Astrocyte (in vitro differentiated cells and primary cell): ENCODE measurements at regions not wholly inside any gene's neighbourhood (a gene's known extent, or its start where the extent isn't known, plus 50 kb on each side); places are given as distances from the start of the nearest gene placed in this dataset.

ENCODE experiments used
- DNase-seq: peaks from one replicate; pipeline ENCODE4 v3.0.0-alpha.2; 2010; ENCODE audit warnings: low read depth
- FAIRE-seq: peaks from 2 replicates; lab custom pipeline; 2011; peaks lifted over from hg19 to GRCh38; lab: Jason Lieb, UNC
- H2AFZ ChIP-seq: 2 replicates; pipeline ENCODE4 v1.6.0; 2012; ENCODE audit warnings: low read depth, low read length, inconsistent platforms
- H3K27ac ChIP-seq: 2 replicates; pipeline ENCODE4 v1.5.1; 2011; ENCODE audit warnings: low read depth, low read length, inconsistent platforms
- H3K27me3 ChIP-seq: 2 replicates; pipeline ENCODE4 v1.6.0; 2011; ENCODE audit warnings: low read length, inconsistent platforms; ENCODE audit not compliant: insufficient read depth
- H3K36me3 ChIP-seq: 2 replicates; pipeline ENCODE4 v1.5.1; 2011; ENCODE audit warnings: low read length, inconsistent platforms; ENCODE audit not compliant: insufficient read depth
- H3K4me1 ChIP-seq: 2 replicates; pipeline ENCODE4 v1.5.1; 2011; ENCODE audit warnings: low read length, inconsistent platforms; ENCODE audit not compliant: insufficient read depth
- H3K4me2 ChIP-seq: 2 replicates; pipeline ENCODE4 v1.6.0; 2012; ENCODE audit warnings: low read length, inconsistent platforms
- H3K4me3 ChIP-seq: 2 replicates; pipeline ENCODE4 v1.5.1; 2011; ENCODE audit warnings: low read depth, mild to moderate bottlenecking, low read length, inconsistent platforms; ENCODE audit not compliant: insufficient read depth
- H3K79me2 ChIP-seq: 2 replicates; pipeline ENCODE4 v1.6.0; 2012; ENCODE audit warnings: mild to moderate bottlenecking, low read length, inconsistent platforms; ENCODE audit not compliant: insufficient read depth
- H3K9ac ChIP-seq: 2 replicates; pipeline ENCODE4 v1.6.0; 2012; ENCODE audit warnings: mild to moderate bottlenecking, low read length, inconsistent platforms
- H3K9me3 ChIP-seq: 2 replicates; pipeline ENCODE4 v1.5.1; 2012; ENCODE audit warnings: low read depth, mild to moderate bottlenecking, low read length, inconsistent platforms; ENCODE audit not compliant: insufficient read depth
- H4K20me1 ChIP-seq: 2 replicates; pipeline ENCODE4 v1.6.0; 2012; ENCODE audit warnings: low read length, inconsistent platforms; ENCODE audit not compliant: insufficient read depth
- H3K27ac Mint-ChIP-seq: one replicate; pipeline ENCODE4 v1.8.0; 2021; ENCODE audit warnings: mild to moderate bottlenecking, mixed read lengths; ENCODE audit not compliant: unreplicated experiment
- H3K27me3 Mint-ChIP-seq: one replicate; pipeline ENCODE4 v1.8.0; 2021; ENCODE audit warnings: low read depth, mixed read lengths; ENCODE audit not compliant: unreplicated experiment
- H3K36me3 Mint-ChIP-seq: one replicate; pipeline ENCODE4 v1.8.0; 2021; ENCODE audit warnings: low read depth, mixed read lengths; ENCODE audit not compliant: unreplicated experiment
- H3K4me1 Mint-ChIP-seq: one replicate; pipeline ENCODE4 v1.8.0; 2021; ENCODE audit warnings: low read depth, mixed read lengths; ENCODE audit not compliant: unreplicated experiment
- H3K4me3 Mint-ChIP-seq: one replicate; pipeline ENCODE4 v1.8.0; 2021; ENCODE audit warnings: mild to moderate bottlenecking, moderate library complexity, mixed read lengths; ENCODE audit not compliant: unreplicated experiment
- H3K9me3 Mint-ChIP-seq: one replicate; pipeline ENCODE4 v1.8.0; 2021; ENCODE audit warnings: mild to moderate bottlenecking, mixed read lengths; ENCODE audit not compliant: unreplicated experiment
- CTCF ChIP-seq: IDR thresholded peaks from 2 replicates; pipeline ENCODE4 v1.5.1; 2011; ENCODE audit warnings: low read depth, mild to moderate bottlenecking, inconsistent platforms, low read length, moderate library complexity; ENCODE audit not compliant: insufficient read depth
- EZH2 ChIP-seq: IDR thresholded peaks from 2 replicates; pipeline ENCODE4 v1.6.1; 2012; ENCODE audit warnings: mild to moderate bottlenecking, low read length, inconsistent platforms; ENCODE audit not compliant: insufficient read depth

GRCh38 chr2:66665124-66665984 lies 230.4 kb downstream of the MEIS1 start:
- Histone ChIP-seq H3K4me2 (no peak overlapping the region), H3K9ac (no peak overlapping the region), H3K27ac (no peak overlapping the region), H3K27me3 (no peaks in the 10 kb centered on the region), H3K36me3 (no peaks in the 10 kb centered on the region), H4K20me1 (no peaks in the 10 kb centered on the region), H3K9me3 (no peaks in the 10 kb centered on the region), H2AFZ (no peak overlapping the region), H3K4me3 (no peak overlapping the region), H3K4me1 (no peaks in the 10 kb centered on the region), H3K79me2 (no peaks in the 10 kb centered on the region)
- H3K4me3 Mint-ChIP-seq: no peak overlapping the region
- H3K4me1 Mint-ChIP-seq: peaks cover 8% of the 10 kb centered on the region
- no peaks in the 10 kb centered on the region for H3K36me3 Mint-ChIP-seq
- H3K27me3 Mint-ChIP-seq: peaks cover 2% of the 10 kb centered on the region
- no peak overlapping the region for H3K27ac Mint-ChIP-seq
- TF ChIP-seq EZH2 (no peak), CTCF (no peak)
- DNase-seq: peak; percentile 4
- H3K9me3 Mint-ChIP-seq: peaks cover 2% of the 10 kb centered on the region
- FAIRE-seq: no peak

GRCh38 chr2:66667301-66667700 lies 232.4 kb downstream of the MEIS1 start:
- H3K79me2 ChIP-seq: no peaks in the 10 kb centered on the region
- TF ChIP-seq CTCF: no peak
- Mint-ChIP-seq H3K27me3 (peaks cover 2% of the 10 kb centered on the region), H3K27ac (no peak overlapping the region), H3K4me1 (peaks cover 8% of the 10 kb centered on the region), H3K4me3 (no peak overlapping the region), H3K9me3 (peaks cover 2% of the 10 kb centered on the region), H3K36me3 (no peaks in the 10 kb centered on the region)
- no peaks in the 10 kb centered on the region for H4K20me1 ChIP-seq
- no peak overlapping the region for H3K4me2 ChIP-seq
- H3K4me3 ChIP-seq: no peak overlapping the region
- H3K9me3 ChIP-seq: no peaks in the 10 kb centered on the region
- DNase-seq (no peak), FAIRE-seq (no peak)
- H3K36me3 ChIP-seq: no peaks in the 10 kb centered on the region
- no peaks in the 10 kb centered on the region for H3K4me1 ChIP-seq
- H3K27me3 ChIP-seq: no peaks in the 10 kb centered on the region
- H3K9ac ChIP-seq: no peak overlapping the region
- H3K27ac ChIP-seq: no peak overlapping the region
- no peak overlapping the region for H2AFZ ChIP-seq

DNA sequence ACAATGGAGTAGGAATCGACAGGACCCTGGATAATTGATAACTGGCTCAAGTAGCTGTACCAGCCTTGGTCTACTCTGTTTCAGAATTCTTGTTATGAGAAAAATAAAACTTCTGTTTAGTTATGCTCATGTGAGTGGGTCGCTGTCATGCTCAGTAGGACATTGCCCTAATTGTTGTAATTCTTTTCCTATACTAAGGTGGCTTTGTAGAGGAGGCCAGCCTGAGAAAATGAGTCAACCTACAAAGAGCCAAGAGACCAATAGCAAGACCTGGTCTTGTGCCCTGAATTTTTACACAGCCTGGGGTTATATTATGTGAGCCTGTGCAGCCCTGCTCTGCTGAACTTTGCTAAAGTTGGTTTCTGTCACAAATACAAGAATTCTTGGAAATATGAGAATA lies 238.4 kb downstream of the MEIS1 start:
- peaks cover 2% of the 10 kb centered on the region for H3K9me3 Mint-ChIP-seq

More for the DNA sequence above, 238.4 kb downstream of the MEIS1 start:
- Histone ChIP-seq H3K27me3 (no peaks in the 10 kb centered on the region), H4K20me1 (no peaks in the 10 kb centered on the region), H2AFZ (no peak overlapping the region), H3K79me2 (no peaks in the 10 kb centered on the region), H3K27ac (no peak overlapping the region), H3K9ac (no peak overlapping the region), H3K9me3 (no peaks in the 10 kb centered on the region), H3K36me3 (no peaks in the 10 kb centered on the region), H3K4me2 (no peak overlapping the region), H3K4me3 (no peak overlapping the region), H3K4me1 (no peaks in the 10 kb centered on the region)
- no peak overlapping the region for H3K27ac Mint-ChIP-seq
- no peaks in the 10 kb centered on the region for H3K36me3 Mint-ChIP-seq
- FAIRE-seq (no peak), DNase-seq (no peak)
- TF ChIP-seq EZH2 (no peak), CTCF (no peak)
- H3K4me3 Mint-ChIP-seq: no peak overlapping the region
- no peaks in the 10 kb centered on the region for H3K4me1 Mint-ChIP-seq
- no peaks in the 10 kb centered on the region for H3K27me3 Mint-ChIP-seq
